Neural cell (in vitro differentiated cells): ENCODE measurements at regions not wholly inside any gene's neighbourhood (a gene's known extent, or its start where the extent isn't known, plus 50 kb on each side); places are given as distances from the start of the nearest gene placed in this dataset.

Experiments
- CTCF ChIP-seq: fragments of 450-650 bp; IDR thresholded peaks from 2 replicates; pipeline ENCODE4 v1.5.1; 2014; ENCODE audit warnings: antibody characterized with exemption, mild to moderate bottlenecking, moderate library complexity; ENCODE audit not compliant: poor library complexity, severe bottlenecking
- TF ChIP-seq, protein P1 (sequence below): IDR thresholded peaks from 2 replicates; pipeline ENCODE4 v1.6.1; 2012; ENCODE audit warnings: borderline replicate concordance

- no peak for TF ChIP-seq CTCF
- TF ChIP-seq, protein P1, sequence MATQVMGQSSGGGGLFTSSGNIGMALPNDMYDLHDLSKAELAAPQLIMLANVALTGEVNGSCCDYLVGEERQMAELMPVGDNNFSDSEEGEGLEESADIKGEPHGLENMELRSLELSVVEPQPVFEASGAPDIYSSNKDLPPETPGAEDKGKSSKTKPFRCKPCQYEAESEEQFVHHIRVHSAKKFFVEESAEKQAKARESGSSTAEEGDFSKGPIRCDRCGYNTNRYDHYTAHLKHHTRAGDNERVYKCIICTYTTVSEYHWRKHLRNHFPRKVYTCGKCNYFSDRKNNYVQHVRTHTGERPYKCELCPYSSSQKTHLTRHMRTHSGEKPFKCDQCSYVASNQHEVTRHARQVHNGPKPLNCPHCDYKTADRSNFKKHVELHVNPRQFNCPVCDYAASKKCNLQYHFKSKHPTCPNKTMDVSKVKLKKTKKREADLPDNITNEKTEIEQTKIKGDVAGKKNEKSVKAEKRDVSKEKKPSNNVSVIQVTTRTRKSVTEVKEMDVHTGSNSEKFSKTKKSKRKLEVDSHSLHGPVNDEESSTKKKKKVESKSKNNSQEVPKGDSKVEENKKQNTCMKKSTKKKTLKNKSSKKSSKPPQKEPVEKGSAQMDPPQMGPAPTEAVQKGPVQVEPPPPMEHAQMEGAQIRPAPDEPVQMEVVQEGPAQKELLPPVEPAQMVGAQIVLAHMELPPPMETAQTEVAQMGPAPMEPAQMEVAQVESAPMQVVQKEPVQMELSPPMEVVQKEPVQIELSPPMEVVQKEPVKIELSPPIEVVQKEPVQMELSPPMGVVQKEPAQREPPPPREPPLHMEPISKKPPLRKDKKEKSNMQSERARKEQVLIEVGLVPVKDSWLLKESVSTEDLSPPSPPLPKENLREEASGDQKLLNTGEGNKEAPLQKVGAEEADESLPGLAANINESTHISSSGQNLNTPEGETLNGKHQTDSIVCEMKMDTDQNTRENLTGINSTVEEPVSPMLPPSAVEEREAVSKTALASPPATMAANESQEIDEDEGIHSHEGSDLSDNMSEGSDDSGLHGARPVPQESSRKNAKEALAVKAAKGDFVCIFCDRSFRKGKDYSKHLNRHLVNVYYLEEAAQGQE = no peak
Observed at GRCh38 chr11:104225047-104225446, 61.1 kb upstream of the PDGFD start.
